GM18511 (cell line): ENCODE measurements at regions not wholly inside any gene's neighbourhood (a gene's known extent, or its start where the extent isn't known, plus 50 kb on each side); places are given as distances from the start of the nearest gene placed in this dataset.

Experiments used
- ATAC-seq: cut with Tn5 transposase; IDR thresholded peaks from one replicate; pipeline ENCODE4 v1.9.1; 2021; ENCODE audit warnings: mild to moderate bottlenecking, moderate library complexity; ENCODE audit not compliant: unreplicated experiment

DNA sequence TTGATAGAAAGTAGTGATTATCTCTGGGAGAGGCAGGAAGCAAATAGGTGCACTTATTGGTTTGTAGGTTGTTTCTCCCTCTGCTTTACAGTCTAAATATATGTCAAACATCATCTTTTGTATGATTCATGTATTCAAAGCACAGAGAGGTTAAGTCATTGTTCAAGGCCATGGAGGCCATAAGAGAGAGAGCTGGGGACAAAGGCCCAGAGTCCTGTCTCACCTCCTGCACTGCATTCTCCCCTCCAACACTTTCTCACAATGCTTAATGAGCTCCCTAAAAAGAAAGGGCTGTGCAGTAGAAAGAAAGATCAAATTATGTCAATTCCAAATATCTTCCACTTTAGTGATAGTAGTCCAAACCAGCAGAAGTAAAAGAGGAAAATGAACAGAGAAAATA lies 180.4 kb upstream of the DIO3 start:
- no peak for ATAC-seq

DNA sequence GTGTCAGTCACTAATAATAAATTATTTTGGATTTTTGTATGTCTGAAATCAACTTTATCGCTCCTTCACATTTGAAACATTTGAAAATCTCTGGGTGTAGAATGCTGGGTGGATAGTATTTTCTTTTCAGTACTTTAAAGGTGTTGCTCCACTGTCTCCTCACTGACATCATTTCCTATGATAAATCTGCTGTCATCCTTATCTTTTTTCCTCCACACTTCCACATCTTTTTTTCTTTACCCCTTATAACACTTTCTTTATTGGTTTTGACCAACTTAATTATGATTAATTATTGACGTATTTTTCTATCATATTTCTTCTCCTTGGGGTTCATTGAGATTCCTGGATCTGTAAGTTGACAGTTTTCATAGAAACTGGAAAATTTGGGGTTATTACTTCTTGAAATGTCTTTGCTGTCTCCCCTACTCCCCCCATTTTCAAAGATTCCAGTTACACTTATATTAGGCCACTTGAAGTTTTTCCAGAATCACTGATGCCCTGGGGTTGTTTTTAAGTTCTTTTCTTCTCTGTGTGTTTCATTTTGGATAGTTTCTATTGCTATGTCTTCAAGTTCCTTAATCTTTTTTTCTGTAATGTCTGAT lies 177.5 kb upstream of the DIO3 start:
- no peak for ATAC-seq

DNA sequence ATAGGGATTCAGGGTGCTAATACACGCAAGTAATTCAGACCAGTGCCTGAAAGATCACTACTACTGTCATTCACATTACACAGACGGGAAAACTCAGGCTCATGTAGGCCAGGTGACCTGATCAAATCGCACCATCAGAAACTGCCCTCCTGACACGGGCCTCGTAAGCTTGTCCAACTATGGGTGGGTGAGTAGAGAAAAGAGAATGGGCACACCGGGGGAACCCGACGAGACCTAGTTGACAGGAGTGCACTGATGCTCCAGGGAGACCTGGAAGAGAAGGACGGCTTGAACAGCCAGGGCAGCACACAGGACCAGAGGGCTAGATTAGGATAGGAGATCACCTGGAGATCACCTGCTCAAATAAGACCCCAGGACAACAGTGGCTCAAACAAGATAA lies 166.9 kb upstream of the DIO3 start:
- ATAC-seq: no peak

DNA sequence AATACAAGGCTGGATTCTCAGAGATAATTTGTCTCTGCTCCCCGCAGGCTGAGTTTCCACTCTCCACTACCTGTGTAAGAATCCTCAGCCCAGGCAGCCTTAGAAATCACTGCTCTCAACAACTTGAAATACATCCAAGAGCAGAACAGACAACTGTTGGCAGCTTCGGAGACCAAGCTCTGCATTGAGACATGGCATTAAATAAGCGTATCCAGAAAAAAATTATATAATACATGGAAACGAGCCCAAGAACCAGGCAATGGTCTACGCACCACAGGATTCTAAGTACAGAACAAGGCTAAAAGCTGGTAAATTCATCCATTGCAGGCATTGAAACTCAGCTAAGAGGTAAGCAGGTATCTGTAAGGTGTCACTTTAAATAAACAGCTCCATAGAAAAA lies 165.5 kb upstream of the DIO3 start:
- ATAC-seq: no peak

DNA sequence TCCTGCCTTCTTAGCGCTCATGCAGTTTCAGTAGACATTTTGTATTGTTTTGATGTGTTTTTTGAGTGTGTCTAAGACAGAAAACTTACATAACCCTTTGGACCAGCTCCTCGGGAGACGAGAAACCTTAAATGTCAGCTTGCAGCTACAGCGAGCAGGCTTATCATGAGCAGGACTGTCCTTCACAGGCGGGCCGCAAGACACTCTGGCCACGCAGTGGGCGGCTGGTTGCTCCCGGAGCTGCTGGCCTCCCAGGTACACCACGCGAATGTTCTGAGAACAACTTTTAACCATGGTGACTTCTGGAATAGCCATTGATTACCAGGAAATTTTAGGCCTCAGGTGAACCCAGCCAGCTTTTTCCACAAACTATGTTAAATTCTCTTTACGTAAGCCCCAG lies 164.1 kb upstream of the DIO3 start:
- no peak for ATAC-seq

DNA sequence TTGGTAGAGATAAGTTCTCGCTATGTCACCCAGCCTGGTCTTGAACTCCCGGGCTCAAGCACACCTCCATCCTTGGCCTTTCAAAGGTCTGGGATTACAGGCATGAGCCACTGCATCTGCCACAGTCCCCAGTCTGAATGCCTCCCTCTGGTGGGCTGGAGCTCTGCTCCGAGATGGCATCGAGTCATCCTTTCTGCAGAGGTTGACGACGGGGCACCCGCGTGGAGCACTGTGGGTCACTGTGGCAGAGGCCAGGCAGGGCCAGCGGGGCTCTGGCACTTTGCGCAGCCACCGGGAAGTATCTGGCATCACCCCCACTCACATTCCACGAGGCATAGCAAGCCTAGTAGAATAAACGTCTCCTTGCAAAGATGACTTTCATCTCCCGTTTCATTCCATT lies 163.3 kb upstream of the DIO3 start:
- ATAC-seq: no peak

DNA sequence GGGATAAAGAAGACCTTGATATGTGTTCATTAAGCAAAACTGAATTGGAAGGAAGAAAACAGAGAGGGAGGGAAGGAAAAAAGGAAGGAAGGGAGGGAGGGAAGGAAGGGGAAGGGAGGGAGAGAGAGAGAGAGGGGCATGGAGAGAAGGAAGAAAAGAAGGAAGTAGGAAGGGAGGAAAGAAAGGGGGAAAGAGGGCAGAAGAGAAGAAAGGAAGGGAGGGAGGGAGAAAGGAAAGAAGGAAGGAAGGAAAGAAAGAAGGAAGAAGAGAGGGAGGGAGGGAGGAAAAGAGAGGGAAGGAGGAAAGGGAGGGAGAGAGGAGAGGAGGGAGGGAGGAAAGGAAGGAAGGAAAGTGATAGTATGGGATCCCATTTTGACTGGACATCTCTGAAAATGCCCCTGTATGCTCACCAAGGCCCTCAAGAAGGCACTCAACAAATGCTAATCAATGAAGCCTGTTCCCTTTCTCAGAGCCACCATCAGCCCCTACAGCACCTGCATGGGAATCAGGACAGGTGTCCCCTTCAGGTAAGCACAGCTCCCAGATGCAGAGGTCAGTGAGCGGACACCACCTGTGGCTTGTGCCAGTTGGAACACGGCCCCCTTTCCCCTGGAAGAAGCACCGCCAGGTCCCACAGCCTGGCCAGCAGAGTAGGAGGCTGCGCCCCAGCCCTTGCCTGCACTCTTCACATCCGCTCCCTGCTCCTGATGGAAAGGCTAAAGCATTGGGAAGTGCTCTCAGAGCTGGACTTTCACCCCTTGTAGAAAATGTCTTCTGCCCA lies 161.4 kb upstream of the DIO3 start:
- ATAC-seq: no peak

DNA sequence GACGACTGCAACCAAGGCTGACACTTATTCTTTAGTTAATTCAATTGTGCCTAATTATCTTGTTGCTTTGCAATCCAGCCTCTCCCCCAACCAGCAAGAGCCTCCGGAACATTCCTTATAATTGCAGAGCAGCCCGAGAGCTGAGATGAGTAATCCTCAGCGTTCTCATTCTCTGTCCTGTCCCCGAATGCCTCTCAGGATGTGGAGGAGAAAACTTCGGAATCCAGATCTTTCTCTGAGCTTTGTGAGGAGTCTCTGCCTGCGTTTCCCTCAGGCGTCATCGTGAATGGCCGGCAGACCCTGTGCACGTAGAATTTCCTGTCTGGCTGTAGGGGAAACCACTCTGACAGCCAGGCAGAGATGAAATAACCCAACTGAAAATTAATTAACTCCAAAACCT lies 160.5 kb upstream of the DIO3 start:
- no peak for ATAC-seq

DNA sequence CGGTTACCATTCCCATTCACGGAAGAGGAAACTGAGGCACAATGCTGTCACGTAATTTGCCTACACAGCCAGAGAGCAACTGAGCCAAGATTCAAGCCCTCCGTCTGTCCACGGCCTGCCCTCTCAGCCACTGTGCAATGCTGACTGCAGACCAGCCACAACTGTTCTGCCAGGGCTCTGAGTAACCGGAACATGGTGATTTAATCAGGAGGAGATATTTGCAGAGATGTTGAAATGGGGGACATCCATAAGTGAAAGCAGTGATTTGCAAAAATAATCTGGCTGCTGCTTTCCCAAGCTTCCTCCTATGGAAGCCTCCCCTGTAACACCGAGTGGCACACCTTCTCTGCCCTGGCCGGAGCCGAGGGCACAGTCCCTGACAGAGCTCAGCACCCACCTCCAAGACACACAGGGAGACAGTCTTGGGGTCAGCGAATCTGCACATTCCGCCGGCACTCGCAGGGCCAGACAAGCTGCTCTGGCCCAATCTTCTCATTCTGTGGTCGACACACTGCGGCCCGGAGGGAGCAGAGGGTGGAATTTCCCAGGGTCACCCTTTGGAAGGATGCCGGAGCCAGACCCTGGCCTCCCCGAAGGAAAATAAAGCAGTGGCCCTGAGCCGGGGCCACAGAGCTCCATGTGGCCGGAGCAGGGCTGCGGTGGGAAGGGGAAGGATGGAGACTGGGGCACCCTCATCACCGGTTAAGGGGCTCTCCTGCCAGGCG lies 158.2 kb upstream of the DIO3 start:
- no peak for ATAC-seq

DNA sequence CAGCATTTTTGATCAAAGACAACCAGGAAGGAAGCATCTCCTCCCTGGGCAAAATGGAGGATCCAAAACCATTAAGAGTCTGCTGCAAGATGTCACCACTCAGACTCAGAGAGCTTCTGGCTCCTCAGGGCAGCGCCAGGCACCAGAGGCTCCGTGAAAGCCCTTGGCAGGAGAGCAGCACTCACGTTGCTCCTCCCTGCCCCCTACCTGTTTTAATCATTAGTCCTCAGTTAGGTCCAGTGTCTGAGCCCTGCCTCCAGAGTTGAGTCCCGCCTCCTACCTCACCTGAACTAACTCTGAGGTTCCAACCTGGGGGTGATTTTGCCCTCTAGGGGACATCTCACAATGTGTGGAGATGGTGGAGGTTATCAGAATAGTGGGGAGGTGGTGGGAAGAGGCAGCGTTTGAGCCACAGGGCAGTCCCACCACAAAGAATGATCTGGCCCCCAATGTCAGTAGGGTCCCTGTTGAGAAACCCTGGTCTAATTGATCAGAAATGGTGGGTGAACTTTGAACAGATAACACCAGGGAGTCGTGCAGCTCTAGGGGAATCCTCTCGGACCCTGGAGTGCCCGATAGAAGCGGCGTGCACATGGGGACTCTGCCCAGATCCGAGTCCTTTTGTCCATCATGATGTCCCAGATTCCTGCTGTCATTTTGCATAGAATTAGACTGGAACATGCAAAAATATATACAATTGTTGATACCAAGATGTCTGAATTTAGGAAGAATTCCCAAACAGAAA lies 156.7 kb upstream of the DIO3 start:
- ATAC-seq: no peak

DNA sequence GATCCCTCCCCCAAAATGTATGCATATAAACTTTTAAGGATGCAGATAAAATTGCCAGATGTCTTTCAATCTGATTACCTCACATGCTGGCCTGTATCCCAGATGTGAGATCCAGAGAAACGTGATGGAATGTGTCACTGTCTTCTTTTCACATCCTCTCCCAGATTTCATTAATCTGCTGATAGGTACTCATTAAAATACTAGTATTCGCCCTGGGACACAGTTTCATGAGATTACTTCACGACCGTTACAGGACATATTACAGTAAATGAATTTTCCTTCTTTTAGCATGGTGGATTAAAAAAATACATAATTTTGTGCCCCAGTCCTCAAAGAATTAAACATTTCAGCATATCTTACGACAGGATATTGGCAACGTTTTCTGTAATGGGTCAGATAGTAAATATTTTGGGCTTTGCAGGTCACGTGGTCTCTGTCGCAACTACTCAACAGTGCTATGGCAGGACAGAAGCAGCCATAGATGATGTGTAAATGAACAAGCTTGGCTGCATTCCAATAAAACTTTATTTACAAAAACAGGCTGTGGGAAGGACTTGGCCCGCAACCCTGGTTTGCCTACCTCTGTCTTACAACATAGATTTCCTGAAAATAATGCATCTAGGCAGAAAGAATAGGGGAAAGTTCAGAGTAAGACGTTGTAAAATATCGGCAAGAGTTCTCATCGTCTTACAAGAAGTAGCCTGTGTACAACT lies 156.0 kb upstream of the DIO3 start:
- no peak for ATAC-seq

DNA sequence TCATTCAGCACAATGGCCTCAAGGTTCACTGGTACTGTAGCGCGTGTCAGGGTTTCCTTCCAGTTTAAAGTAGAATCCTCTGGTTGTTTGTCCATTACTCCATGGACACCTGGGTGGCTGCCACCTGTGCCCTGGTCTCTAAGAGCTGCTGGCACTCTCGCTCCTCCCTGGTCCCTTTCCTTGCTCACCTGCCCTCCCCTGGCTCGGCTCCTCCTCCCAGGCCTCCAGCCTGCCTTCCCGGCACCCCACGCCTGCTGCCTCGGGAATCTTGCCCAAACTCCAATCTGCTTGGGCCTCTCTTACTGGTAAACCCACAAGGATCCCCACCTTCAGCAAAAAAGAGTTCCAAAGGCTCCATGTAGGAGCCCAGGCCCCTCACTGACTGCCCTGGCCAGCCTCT lies 154.4 kb upstream of the DIO3 start:
- ATAC-seq: no peak

DNA sequence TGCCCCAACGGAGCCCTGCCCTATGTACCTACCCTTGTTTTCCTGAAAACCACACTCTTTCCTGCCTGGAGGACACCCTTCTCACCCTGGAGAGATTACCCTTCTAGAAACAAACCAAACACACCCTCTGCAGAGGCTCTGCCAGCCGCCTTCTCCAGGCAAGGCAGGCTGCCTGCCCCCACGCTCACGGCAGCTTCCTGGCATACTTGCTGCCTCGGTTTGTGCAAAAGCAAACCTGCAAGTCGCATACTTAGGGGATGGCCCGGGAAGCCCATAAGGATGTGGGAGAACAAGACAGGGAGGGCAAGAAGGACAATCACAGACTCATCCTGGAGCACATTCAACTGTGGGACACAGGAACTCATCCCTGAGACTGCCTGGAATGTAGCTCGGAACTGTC lies 154.0 kb upstream of the DIO3 start:
- ATAC-seq: no peak

DNA sequence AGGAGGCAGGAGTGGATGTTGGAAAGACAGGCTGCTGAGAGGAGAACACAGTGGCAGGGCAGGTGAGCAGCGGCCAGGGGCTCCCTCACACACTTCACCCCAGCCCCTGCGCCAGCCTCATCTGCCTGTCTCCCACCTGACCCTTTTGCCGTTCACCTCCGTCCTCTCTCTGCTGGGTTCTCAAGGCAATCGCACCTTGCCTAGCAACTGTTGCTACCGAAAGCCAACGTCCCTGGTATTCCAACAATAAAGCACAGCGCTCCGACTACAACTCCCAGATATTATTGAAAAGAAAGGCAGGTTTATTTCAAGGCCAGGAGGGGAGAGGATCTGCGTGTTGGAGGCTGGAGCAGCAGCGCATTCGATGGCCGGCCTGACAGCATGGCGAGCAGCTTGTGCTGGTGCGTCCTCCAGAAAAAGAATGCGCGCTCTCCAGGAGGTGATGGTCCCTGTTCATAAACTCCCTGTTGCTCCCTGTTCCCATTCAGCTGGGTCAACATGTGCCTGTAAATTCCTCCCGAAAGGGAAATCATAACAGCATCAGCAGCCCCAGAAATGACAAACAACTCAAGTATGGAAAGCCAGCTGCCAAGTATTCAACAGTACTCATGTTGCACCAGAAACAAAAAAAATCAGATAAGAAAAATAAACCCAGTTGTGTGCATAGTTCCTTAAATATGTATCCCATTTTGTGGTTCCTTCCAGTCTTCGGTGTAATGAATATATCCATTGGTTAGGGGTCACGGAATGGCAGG lies 153.0 kb upstream of the DIO3 start:
- no peak for ATAC-seq

DNA sequence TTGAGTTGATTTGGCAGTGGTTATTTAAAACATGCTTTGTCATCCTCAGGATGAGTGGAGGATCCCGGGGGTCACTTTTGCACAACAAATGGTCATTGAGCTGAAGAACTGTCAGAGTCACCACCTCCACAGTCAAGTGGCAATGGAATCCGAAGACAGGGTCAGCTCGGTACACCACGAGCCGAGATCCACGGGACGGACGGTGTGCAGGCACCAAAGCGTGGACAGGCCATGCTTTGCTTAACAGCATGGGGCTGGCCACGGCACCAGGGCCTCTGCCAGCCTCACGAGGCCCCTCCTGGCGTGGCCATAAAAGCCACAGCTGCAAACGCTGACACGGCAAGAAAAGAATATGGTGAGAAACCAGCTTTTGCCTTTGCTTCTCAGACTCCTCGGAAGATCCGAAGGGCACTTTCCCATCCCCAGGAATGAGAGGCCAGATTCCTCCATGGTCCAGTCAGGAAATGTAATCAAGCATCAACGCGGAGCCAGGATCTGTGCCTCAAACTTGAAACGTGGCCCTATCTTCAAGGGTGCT lies 152.2 kb upstream of the DIO3 start:
- ATAC-seq: no peak

DNA sequence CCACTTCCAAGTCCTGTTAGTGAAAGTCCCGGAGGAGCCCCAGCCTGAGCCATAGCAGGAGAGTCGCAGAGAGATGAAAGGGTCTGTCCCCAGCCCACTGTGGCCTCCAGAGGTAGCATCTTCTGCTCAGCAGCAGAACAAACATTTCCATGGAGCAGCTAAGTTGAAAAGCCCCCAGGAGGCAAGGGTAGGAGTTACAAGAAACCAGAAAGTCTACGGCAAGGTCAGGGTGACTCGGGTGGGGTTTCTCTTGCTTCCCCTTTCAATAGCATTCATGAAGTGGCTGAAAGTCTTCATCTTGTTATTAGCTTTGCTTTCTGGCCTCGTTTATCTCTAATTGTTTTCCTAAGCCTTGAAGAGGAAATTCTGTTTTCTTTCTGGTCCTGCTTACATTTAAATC lies 151.2 kb upstream of the DIO3 start:
- ATAC-seq: no peak

DNA sequence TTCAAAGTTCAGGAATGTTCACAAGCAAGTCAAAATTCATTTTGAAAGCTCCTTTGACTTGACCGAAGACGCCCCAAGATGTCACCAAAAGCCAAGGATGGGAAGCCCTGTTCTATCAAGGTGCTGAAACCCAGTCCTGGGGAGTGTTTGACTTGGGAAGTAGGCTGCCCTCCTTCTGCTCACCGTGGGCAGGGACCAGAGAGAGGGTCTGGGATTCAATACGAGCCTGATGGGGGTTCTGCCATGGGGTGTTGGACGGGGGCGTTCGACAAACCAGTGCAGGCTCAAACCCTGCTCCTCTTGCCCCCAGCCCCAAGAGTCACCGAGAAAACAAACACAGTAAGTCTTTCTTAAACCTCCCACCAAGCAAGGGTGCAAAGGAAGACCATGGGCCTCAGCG lies 150.1 kb upstream of the DIO3 start:
- ATAC-seq: no peak

DNA sequence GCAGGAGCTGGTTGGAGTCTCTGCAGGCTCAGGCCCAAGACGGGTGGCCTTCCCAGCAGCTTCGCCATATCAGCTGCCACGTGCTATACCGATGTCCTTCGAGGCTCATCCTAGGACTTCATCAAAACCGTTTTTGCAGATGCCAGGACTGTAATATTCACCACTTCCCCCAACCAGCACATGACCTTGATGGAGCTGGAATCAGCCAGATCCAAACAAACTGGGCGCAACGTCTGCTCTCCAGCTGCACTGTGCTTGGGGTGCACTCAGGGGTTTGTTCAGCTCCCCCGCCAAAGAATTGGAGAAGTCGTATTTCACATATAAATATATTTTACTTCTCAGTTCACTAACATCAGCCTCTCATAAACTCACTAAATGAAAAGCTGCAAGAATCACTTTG lies 149.5 kb upstream of the DIO3 start:
- ATAC-seq: no peak

DNA sequence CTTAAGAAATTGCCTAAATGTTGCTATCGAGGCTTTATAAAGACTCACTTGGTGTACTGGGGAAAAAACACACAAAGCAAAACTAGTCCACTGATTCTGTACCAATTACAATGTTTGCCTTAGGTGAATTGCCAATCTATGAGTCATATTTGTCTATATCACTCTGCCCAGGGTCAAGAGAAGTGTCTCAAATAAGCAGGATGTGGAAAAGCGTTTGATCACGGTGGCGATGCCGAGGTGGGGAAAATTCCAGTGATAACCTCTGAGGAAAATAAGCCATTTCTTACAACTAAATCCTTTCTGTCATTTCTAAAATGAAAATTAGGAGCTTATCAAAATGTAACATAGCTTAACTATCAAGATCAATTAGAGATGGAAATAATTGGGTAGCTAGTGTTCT lies 148.6 kb upstream of the DIO3 start:
- ATAC-seq: no peak

DNA sequence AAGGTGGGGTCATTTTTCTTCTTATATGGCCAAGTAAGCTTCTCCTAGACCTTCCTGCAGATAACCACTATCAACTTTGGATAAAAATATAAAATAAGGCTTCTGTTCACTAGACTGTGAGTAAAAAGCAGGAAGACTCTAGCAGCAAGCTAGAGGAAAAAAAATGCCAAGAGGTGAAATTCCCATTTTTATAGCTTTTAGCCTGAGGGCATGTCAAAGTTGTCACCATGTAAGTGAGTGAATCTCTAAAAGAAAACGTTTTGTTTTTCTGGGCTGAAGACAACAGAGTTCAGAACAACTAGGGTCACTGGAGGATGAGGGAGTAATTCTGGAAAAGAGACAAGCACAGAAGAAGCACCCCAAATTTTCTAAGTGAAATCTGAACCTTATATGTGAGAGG lies 143.9 kb upstream of the DIO3 start:
- ATAC-seq: no peak
